ENCODE measurements at regions not wholly inside any gene's neighbourhood (a gene's known extent, or its start where the extent isn't known, plus 50 kb on each side); places are given as distances from the start of the nearest gene placed in this dataset.

- no peaks in the 10 kb centered on the region for H3K4me1 ChIP-seq (ENCODE audit: insufficient read depth, low read length)
- no peak overlapping the region for H4K8ac ChIP-seq (replicated peaks; ENCODE audit: insufficient read length, low read depth, low read length)
- H4K91ac ChIP-seq (ENCODE audit: insufficient read length, low read depth, low read length), result no peak overlapping the region
- H3K56ac ChIP-seq (ENCODE audit: insufficient read length, low read depth, low read length), result no peak overlapping the region
- no peak overlapping the region for H3T11ph ChIP-seq (ENCODE audit: low read length)
- Mint-ChIP-seq H3K27me3 (ENCODE audit: low read depth) (no peaks in the 10 kb centered on the region), H3K4me1 (no peaks in the 10 kb centered on the region), H3K9me3 (peaks cover 8 to 15% of the 10 kb centered on the region in 2 experiments), H3K4me3 (no peak overlapping the region), H3K27ac (no peak overlapping the region), H3K36me3 (ENCODE audit: insufficient read depth in 1 of 3, low read depth in 3 of 3) (peaks cover 3 to 5% (median 5%) of the 10 kb centered on the region in 3 experiments)
- no peak overlapping the region for H3K9ac ChIP-seq (ENCODE audit: extremely low read depth, insufficient read length, low read length)
- no peak overlapping the region for H2AFZ ChIP-seq (ENCODE audit: low read length)
- no peaks in the 10 kb centered on the region for H4K20me1 ChIP-seq (ENCODE audit: control insufficient read depth, insufficient read depth, insufficient read length)
- no peak overlapping the region for H2BK120ac ChIP-seq (ENCODE audit: low read depth, low read length, poor library complexity, severe bottlenecking)
- no peak overlapping the region for H2BK20ac ChIP-seq (ENCODE audit: low read depth, low read length, poor library complexity, severe bottlenecking)
- H3K4me2 ChIP-seq (ENCODE audit: insufficient read depth, insufficient read length, low read length), result no peak overlapping the region
- H2AK5ac ChIP-seq (ENCODE audit: insufficient read length, low read length), result no peak overlapping the region
- no peak overlapping the region for H3K23ac ChIP-seq (ENCODE audit: insufficient read length, low read depth, low read length)
- no peaks in the 10 kb centered on the region for H3K79me1 ChIP-seq (ENCODE audit: insufficient read depth, low read depth, low read length, poor library complexity, severe bottlenecking)
- no peak for DNase-seq
- H2BK5ac ChIP-seq (ENCODE audit: insufficient read length, low read length), result no peak overlapping the region
- no peaks in the 10 kb centered on the region for H3K79me2 ChIP-seq (ENCODE audit: insufficient read depth, low read length)
- H3K9me3 ChIP-seq (ENCODE audit: control insufficient read depth, low read depth, low read length), result no peaks in the 10 kb centered on the region
- H3K14ac ChIP-seq (ENCODE audit: insufficient read depth, low read length), result no peak overlapping the region
- H3K23me2 ChIP-seq (ENCODE audit: insufficient read length, low read depth, low read length, poor library complexity, severe bottlenecking), result no peaks in the 10 kb centered on the region
- H2BK12ac ChIP-seq (ENCODE audit: insufficient read length, low read depth, low read length), result no peak overlapping the region
- no peak for TF ChIP-seq CTCF (conservative IDR thresholded peaks at IDR 0.05)
- no peak overlapping the region for H4K5ac ChIP-seq (ENCODE audit: insufficient read length, low read depth, low read length)
- H3K27me3 ChIP-seq (ENCODE audit: insufficient read depth, low read length), result no peaks in the 10 kb centered on the region
- no peak overlapping the region for H3K18ac ChIP-seq (ENCODE audit: insufficient read length, low read depth, low read length)
- H3K27ac ChIP-seq (ENCODE audit: insufficient read length, low read depth, low read length), result no peak overlapping the region
- no peak overlapping the region for H3K4ac ChIP-seq (ENCODE audit: low read depth, low read length)
- H2BK15ac ChIP-seq (ENCODE audit: low read depth, low read length), result no peak overlapping the region
Measured at GRCh38 chr12:102302553-102302952, 104.9 kb upstream of the PMCH start.

Data from H9 (cell line).